NCI-H748 (cell line): ENCODE measurements at regions not wholly inside any gene's neighbourhood (a gene's known extent, or its start where the extent isn't known, plus 50 kb on each side); places are given as distances from the start of the nearest gene placed in this dataset.

ENCODE experiments used
- DNase-seq: peaks from one replicate; lab custom pipeline; 2025; ENCODE audit not compliant: unreplicated experiment; lab: John Stamatoyannopoulos, UW

DNA sequence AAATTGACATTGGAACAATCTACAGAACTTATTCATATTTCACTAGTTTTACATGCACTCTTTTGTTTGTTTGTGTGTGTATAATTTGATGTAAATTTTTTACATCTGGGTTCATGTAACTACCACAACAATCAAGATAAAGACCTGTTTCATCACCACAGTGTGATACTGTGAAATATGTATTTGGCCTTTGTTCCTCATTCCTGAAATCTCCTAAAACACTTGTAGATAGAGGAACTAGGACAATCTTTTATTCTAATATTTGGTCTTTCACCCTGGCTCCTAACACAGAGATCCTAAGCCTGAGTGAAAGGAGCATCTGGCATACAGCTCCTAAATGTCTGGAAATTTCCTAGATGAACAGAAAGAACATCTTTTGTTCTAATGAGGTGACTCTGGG is 155.0 kb upstream of the GPR149 start:
- no peak for DNase-seq

DNA sequence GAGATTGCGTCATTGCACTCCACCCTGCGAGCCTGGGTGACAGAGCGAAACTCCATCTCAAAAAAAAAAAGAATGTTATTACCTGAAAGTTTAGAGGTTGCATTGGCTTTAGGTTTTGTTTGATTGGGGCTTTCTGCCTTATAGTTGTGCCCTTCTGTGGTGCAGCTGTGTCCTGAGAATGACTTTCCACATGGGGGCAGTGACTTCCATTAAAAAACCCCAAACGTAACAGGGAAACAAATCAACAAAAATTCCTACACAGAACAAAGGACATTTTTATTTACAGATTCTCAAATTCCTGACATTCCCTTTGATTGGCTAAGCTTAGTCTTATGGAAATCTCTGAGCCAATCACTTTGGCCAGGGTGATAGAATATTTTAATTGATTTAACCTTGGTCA is 154.1 kb upstream of the GPR149 start:
- no peak for DNase-seq

DNA sequence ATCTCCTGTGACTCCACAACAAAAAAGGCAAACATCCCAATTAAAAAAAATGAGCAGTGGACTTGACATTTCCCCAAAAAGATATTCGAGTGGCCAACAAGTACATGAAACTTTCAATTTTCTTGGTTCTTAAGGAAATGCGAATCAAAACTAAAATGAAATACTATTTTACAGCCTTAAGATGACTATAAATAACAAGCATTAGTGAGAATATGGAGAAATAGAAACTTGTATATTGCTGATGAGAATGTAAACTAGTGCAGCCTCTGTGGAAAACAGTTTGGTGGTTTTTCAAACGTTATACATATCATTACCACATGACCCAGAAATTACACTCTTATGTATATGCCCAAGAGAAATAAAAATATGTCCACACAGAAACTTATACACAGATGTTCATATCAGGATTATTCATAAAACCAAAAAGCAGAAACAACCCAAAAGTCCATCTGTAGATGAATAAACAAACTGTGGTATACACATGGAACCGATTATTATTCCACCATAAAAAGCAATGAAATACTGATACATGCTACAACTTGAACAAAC is 153.2 kb upstream of the GPR149 start:
- no peak for DNase-seq

DNA sequence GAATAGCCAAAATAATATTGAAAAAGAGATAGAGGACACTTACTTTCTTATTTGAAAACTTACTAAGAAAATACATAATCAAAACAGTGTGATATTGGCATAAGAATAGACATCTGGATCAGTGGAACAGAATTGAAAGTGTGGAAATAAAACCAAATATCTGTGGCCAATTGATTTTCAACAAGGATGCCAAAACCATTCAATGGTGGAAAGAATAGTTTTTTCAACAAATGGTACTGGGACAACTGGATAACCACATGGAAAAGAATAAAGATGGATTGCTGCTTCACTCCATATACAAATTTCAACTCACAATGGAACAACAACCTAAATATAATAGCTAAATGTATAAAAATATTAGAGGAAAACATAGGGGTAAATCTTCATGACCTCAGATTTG is 152.5 kb upstream of the GPR149 start:
- no peak for DNase-seq

DNA sequence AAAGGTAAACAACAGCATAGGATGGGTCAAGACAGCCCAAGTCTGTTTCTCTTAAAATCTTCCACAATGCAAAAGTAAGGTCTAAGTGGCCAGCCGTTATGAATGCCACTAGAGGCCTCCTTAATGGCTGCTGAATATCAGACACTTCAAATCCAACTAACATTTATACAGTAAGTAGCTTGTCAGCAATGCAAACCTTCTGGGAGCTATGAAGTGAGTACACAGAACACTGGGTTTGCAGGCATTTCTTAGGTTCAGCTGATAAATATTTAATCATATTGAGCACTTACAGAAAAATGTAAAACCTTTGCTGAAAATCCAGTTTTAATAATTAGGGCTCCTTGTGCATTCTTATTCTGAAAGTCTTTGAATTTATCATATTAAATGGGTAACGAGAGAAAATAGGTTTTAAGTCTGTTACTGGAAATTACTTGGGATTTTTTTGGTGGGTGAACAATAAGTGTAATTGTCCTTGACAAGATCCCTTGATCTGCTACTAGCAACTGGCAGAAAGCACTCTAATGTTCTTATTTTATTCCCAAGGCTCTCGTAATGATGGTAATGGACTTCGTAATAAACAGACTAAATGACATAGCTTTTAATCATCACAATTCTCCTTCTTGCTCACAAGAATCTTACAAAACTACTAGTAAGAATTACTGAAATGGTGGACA is 141.7 kb upstream of the GPR149 start:
- DNase-seq, result no peak

DNA sequence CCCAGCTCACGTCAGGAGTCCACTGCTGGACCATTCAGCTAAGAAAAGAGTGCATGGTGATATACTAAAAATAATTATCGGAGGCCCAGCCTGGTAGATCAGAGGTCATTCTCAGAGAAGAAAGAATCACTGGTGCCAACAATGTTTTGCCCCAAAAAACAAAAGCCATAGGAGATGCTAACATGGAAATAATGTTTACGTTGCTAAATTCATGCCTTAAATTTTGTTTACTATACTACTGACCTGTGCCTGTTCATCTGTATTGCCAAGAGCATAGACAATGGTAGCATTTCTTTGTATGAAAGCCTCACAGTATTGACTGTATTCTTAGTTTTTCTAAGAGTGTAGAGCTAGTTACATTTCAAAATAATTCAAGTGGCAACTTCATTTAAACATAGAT is 138.1 kb upstream of the GPR149 start:
- no peak for DNase-seq

DNA sequence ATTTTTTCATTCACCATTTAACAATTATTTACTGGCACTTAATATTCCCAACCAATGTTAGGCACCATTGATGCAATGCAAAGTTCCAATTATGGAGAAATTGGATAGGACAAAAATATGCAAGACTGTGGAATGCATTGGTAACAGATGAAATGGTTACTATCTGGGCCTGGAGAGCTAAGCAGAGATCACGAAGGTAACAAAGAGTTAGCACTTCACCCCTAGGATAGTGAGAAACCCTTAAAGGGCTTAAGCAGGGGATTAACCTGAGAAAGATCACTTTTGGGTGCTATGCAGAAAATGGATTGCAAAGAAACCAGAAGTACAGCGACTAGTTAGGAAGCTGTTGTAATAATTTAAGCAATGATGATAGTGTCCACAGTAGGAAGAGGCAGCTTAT is 129.6 kb upstream of the GPR149 start:
- DNase-seq, result no peak

DNA sequence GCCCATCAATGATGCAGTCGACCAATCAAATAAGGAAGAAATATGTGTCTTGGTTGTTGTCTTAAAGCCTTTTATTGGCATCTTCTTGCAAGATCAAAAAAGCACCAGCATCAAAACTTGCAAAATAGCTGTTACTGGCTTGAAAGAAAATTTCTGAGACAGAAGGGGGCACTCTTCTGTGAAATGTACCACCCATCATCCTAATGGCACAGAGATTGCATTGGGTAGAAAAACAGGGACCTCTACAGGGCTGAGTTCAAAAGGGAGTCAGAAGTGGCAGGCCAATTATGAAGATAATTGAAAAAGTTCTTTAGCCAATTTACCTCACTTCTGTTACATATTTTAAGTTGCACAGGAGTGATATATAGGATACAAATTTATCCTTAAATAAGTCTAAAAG is 122.3 kb upstream of the GPR149 start:
- peak; percentile 0 for DNase-seq

DNA sequence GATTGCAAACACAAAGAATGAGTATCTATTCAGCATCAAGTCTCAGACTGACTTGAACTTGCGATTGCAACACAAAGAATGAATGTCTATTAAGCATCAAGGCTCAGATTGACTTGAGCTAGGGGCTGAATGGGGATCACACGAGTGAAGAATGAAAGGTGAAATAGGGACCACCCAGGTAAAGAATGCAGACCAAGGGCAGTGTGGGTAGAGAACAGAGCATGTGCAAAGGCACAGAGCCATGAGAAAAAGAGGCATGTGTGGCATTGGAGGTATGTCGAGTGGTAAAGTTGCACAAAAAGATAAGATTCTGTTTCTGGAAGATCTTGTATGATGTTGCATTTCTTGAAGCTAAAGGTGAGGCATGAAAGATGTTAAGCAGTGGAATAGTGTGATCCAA is 119.4 kb upstream of the GPR149 start:
- DNase-seq, result no peak

DNA sequence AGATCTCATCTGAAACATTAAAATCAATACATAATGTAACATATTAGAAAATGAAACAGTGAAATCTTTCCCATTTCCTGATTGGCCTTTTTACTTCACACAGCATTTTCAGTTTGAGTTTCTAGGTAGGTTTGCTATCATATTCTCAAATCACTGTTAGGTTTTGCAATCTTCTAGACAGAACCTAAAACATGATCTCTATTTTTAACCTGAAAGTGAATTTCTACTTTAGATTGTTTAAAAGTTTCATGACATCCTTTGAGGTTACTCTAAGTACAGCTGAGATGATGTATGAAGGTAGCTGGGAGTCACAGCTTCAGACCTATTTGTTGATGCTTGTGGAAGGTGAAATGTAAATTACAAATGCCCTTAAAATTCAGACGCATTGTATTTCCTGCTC is 118.4 kb upstream of the GPR149 start:
- no peak for DNase-seq

DNA sequence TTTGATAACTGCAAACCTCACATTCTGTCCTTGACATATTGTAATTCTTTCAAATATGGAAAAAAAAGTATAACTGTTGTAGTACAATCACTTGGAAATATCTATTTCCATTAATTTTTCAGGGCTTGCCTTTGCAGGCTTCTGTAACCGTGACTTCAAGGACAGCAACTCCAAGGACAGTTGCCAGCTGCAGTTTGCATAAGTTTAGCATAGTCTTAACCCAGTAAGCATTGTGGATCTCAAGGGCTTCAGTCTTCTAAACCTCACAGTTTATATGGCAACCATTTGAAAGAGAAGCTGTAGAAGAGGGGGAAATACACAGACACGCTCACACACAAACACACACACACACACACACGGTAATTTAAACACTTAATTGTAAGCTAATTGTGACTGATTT is 112.8 kb upstream of the GPR149 start:
- no peak for DNase-seq

DNA sequence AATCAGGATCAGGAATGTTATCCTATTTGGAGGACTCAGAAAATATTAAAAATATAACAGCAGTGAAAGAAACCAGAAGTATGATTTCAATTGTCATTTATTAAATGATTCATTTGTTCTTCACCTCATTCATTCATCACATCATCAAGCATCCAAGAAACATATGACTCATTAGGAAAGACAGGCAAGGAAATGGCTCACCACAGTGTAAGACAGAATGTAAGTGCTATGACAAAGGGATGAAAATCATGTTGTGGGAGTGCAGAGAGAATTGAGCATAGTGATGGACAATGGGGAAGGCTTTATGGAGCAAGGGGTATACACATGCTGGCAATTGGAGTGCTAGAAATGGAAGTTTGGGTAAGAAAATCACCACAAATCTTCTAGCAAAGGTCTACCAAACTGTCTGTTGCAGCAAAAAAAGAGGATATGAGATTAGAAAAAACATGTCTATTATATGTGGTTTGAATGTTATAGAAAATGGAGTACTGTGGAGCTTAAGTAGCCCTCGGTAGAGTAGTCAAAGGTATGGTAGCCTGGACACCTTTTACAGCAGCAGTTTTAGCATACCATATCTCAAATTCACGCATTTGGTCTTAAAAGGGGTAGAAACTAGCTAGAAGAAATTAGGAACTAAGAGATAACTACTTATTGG is 111.1 kb upstream of the GPR149 start:
- no peak for DNase-seq

DNA sequence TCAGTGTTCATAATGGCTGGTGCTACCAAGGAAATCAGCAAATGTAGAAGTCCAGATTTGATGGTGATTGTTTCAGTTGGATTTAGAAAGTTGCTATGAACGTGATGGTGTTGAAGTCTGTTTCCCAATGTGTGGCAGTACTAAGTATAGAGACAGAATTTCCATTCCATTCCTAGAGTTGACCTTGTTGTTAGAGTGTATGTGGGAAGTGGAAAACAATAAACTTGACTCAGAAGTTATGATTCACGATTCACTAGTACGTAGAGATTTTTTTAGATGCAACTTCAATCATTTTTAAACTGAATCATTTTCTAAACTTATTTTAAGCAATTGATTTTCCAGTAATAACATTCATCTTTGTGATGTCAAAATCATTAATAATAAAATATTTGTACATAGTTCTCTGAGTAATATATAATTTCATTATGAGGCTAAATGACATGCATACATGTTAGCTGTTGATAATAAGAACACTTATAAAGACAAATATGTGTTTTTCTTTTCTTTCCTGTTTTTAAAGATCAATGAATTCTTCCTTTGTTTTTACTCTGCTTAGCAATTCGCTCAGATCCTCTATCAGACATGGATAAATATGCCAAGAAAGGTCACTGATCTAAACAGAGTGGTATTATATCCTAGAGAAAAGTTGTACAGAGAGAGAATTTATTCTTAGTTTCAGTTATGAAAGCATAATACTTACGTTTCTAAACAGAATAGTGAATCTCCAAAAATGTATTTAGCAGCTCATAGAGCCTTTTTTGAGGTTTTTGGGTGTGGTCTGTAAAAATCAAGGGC is 108.8 kb upstream of the GPR149 start:
- no peak for DNase-seq

DNA sequence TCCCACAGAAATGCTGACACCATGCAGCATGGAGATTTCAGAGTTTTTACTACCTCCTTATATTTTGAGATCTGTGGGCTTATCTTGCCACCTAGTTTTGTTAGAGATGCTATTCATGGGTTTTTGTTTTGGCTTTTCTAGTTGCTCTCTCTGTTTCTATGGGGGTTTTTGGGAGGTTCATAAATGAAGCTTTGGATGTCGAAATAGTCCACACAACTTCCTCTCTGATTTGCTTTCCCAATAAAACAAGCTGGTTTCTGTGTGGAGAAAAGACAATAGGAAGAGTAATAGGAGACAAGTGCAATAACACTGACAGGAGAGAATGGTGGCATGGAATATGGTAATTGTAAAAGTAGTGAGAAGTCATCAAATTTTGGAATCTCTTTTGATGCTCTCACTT is 106.8 kb upstream of the GPR149 start:
- no peak for DNase-seq

DNA sequence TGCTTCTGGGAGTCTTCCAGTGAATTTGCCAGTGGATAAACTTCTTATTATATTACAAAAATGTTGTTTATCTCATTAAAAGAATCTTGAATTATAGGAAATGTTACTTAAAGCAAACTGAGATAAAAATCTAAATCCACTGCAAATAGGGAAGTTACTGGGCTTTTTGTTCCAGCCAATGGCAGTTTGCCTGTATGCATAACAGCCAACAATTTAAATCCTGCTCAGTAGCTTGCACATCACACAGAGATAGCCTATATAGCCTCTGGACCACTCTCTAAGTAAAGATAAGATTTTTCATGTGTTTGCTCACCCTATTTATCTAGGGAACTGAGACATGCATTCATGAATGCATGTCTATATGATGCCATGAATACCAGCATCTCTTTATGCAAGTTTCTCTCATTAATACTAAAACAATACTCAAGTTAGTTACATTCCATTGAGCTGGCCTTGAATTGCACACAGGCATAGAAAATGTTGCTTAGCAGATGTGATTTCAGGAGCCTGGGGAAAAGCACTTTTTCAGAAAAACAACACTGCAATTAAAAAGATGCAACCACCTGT is 92.1 kb upstream of the GPR149 start:
- DNase-seq, result no peak

DNA sequence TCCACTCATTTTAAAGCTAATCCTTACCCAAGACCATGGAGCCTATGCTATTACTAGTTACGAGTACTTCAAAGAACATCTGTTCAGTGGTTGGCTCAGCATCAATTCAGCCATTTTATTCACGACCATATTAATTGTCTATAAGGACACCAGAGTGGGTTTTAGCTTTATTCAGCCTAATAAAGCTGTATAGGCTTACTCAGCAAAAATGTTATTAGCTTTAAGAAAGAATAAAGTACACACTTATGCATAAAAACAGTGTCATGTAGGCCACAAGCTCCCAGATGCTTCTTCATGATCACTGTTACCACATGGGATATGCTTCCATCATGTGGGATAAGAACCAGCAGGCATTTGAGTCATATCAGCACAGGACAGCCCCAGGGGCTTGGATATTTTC is 87.4 kb upstream of the GPR149 start:
- no peak for DNase-seq

DNA sequence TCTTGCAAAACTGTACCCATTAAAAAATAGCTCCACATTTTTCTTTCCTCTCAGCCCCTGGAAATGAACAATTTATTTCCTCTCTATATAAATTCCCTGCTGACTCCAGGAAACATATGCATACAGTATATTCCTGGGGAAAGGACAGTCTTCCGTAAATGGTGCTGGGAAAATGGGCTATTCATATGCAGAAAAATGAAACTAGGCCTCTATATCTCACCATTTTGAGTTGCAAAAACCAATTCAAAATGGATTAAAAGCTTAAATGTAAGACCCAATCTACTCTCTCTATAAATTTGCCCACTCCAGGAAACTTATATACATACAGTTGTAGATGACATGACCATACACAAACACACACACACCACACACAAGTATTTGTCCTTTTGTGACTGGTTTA is 85.9 kb upstream of the GPR149 start:
- no peak for DNase-seq

DNA sequence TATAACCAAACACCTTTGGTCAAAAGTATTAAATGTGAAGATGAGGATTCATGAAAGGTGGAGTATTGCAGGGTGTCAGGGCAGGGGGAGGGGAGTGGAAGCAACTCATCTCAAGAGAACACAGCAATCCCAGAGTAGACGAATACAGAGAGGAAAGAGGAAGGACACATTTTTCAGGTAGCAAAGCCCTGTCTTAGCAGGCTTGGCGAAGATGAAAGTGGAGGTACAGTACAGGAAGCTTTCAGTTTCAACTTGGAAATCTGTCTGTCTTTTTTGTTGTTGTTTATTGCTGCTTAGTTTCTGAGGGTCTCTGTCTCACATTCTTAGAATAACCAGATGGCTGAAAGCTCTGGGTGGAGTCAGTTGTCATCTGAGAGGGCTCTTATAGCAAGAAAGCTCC is 80.8 kb upstream of the GPR149 start:
- no peak for DNase-seq

DNA sequence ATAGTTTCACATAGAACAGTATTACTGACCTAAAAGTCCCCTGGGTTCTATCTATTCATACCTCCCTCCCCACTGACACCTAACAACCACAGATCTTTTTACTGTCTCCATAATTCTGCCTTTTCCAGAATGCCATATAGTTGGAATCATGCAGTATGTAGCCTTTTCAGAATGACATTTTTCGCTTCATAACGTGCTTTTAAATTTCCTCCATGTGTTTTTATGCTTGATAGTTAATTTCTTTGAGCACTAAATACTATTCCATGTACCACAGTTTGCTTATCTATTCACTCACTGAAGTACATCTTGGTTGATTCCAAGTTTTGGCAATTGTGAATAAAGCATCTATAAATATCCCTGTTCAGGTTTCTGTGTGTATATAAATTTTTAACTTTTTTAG is 77.7 kb upstream of the GPR149 start:
- DNase-seq, result no peak

DNA sequence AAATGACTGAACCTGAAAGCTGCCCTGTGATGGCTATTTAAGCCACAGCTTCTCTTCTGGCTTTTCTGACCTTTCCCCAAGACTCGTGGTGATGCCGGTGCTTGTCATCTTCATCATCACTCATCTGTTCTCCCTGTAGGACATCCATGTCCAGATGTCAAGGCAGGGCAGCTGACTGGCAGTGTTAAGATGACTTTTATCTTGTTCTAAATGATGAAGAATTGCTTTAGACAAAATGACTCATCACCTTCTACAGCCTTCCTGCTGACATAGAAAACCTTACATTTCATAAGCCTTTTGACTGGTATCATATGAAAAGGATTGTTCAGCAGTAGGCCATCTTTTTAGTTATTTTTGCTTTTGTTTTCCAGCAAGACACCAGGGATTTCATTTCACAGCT is 67.0 kb upstream of the GPR149 start:
- no peak for DNase-seq

DNA sequence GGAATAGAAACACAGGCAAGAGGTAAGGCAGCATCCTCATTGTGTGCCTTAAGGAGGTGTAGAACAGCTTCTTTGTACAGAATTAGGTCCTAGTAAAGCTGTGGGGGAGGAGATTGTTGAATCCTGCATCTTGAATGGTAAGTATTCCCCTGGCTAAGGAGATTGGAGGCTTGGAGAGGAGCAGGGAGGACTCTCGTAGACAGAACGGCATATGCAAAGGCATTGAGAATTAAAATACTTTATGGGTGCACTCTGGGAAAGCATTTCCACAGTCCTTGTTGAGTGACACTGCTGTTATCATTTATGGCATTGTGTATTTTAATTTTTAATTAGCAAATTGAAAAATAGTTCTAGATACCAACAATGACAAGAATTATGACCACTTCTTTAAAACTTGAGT is 66.5 kb upstream of the GPR149 start:
- no peak for DNase-seq

DNA sequence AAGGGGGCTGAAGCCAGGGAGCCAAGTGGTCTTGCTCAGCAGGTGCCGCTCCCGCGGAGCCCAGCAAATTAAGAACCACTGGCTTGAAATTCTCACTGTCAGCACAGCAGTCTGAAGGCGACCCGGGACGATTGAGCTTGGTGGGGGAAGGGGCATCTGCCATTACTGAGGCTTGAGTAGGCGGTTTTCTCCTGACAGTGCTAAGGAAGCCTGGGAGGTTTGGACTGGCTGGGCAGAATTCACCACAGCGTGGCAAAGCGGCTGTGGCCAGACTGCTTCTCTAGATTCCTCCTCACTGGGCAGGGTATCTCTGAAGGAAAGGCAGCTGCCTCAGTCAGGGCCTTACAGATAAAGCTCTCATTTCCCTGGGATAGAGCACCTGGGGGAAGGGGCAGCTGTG is 57.0 kb upstream of the GPR149 start:
- DNase-seq, result no peak
